Spleen (tissue), 11 donors: ENCODE measurements at regions not wholly inside any gene's neighbourhood (a gene's known extent, or its start where the extent isn't known, plus 50 kb on each side); places are given as distances from the start of the nearest gene placed in this dataset.

Source experiments
- DNase-seq: peaks from one replicate; pipeline ENCODE4 v3.0.0-alpha.2; 2020
- H3K27ac ChIP-seq, 8 donors: fragments of 200-600 bp; sonication (generic) in 7 of 8; 1 replicate in 4 of 8; 2 replicates in 4 of 8; pipeline versions ENCODE4 v1.5.0 to v1.8.0; 2016 to 2021; ENCODE audit warnings: inconsistent platforms in 4 of 8, mild to moderate bottlenecking in 4 of 8, moderate library complexity in 1 of 8
- H3K27me3 ChIP-seq, 7 donors: fragments of 200-600 bp; sonication (generic) in 6 of 7; replicated peaks in 1 of 7; 1 replicate in 4 of 7; 2 replicates in 3 of 7; pipeline versions ENCODE4 v1.5.0 to v1.8.0; 2016 to 2021; ENCODE audit warnings: inconsistent platforms in 3 of 7, mild to moderate bottlenecking in 1 of 7
- H3K36me3 ChIP-seq, 6 donors: fragments of 200-600 bp; sonication (generic) in 5 of 6; 1 replicate in 4 of 6; 2 replicates in 2 of 6; pipeline versions ENCODE4 v1.5.0 to v1.8.0; 2016 to 2021; ENCODE audit warnings: inconsistent platforms in 2 of 6
- H3K4me1 ChIP-seq, 6 donors: fragments of 200-600 bp; sonication (generic) in 5 of 6; 1 replicate in 3 of 6; 2 replicates in 3 of 6; pipeline versions ENCODE4 v1.5.0 to v1.8.0; 2016 to 2021; ENCODE audit warnings: inconsistent platforms in 3 of 6
- H3K4me3 ChIP-seq, 8 donors: fragments of 200-600 bp; sonication (generic) in 7 of 8; 1 replicate in 4 of 8; 2 replicates in 4 of 8; pipeline versions ENCODE4 v1.5.0 to v1.8.0; 2016 to 2021; ENCODE audit warnings: inconsistent platforms in 4 of 8, mild to moderate bottlenecking in 4 of 8, moderate library complexity in 2 of 8
- H3K9me3 ChIP-seq, 8 donors: fragments of 200-600 bp; sonication (generic) in 7 of 8; 1 replicate in 4 of 8; 2 replicates in 4 of 8; pipeline versions ENCODE4 v1.5.0 to v1.8.0; 2016 to 2021; ENCODE audit warnings: inconsistent platforms in 4 of 8
- POLR2A ChIP-seq, 3 donors: fragments of 450-650 bp; IDR thresholded peaks; one replicate each; pipeline ENCODE4 v1.5.1; 2017; ENCODE audit warnings: antibody characterized with exemption in 3 of 3, mild to moderate bottlenecking in 1 of 3
- POLR2AphosphoS5 ChIP-seq, 3 donors: sonication (generic); formaldehyde crosslinking; IDR thresholded peaks; one replicate each; pipeline ENCODE4 v1.5.1; 2017; ENCODE audit warnings: antibody characterized with exemption in 3 of 3
- WGBS, 5 donors: extraction: QIAGEN DNeasy Blood & Tissue Kit in 3 of 5; methylation state at CpG; one replicate each; pipeline versions ENCODE4 v1.1.5 to v1.1.7; 2013 to 2018; 5-methylcytosine and 5-hydroxymethylcytosine counted together
- intact Hi-C: fragments of 100-400 bp; cut with DNase I; formaldehyde crosslinking; loops from one replicate; pipeline ENCODE4 v1.15.0; 2023; ENCODE audit warnings: low total_unique reads
- TF ChIP-seq, protein P1 (sequence below), 11 experiments: fragments of 200-600 bp in 7 of 11; fragments of 450-650 bp in 4 of 11; sonication (generic) in 4 of 11; IDR thresholded peaks in 8 of 11; conservative IDR thresholded peaks in 3 of 11; 1 replicate in 7 of 11; 2 replicates in 4 of 11; pipeline versions ENCODE4 v1.4.0 to v1.8.0; 2016 to 2021; ENCODE audit warnings: antibody characterized with exemption in 11 of 11, inconsistent platforms in 4 of 11, mild to moderate bottlenecking in 1 of 11
- donor health status: healthy with polysubstance abuse.
- donor health status: DM: no; HTN: no; CAD: no; lungs with moderate emphysema.
- donor health status: DM: no; HTN: no; CAD: no.
- donor health status: Bipolar disorder and iron deficiency.
- donor health status: healthy.
- donor health status: DM: no; HTN: no; CAD: no.
- donor health status: DM: yes; HTN: yes; CAD: no.

DNA sequence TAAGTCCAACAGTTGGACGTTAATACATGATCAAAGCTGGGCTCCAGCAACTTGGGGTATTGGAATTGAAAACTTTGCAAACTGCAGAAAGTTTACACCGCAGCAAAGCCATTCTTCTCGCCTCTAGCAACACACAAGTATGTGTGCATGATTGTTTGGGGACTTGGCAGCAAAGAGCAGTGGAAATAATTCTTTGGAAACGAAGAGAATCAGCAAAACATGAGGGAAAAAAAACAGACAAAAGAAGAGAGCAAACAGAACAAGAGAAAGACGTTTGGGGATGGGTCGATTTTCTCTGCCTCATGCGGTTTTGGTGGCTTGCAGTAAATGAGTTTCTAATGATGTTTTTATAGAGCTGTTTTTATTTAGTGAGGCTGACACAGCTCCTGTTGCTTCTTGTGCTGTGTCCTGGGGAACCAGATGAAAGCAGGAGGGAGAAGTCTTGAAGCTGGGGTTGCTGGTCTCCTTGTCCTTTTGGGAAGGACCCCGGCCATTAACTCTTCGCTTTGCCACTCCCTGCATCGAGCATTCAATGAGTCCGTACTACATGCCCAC is 502.9 kb downstream of the GRIN2A start:
- WGBS, 5 donors: 43 to 56% (median 51%) methylated on average over 11 of the region's 11 CpGs
- TF ChIP-seq POLR2AphosphoS5 (IDR thresholded peaks at IDR 0.05) (no peak), POLR2A (IDR thresholded peaks at IDR 0.05) (no peak)
- TF ChIP-seq, protein P1, sequence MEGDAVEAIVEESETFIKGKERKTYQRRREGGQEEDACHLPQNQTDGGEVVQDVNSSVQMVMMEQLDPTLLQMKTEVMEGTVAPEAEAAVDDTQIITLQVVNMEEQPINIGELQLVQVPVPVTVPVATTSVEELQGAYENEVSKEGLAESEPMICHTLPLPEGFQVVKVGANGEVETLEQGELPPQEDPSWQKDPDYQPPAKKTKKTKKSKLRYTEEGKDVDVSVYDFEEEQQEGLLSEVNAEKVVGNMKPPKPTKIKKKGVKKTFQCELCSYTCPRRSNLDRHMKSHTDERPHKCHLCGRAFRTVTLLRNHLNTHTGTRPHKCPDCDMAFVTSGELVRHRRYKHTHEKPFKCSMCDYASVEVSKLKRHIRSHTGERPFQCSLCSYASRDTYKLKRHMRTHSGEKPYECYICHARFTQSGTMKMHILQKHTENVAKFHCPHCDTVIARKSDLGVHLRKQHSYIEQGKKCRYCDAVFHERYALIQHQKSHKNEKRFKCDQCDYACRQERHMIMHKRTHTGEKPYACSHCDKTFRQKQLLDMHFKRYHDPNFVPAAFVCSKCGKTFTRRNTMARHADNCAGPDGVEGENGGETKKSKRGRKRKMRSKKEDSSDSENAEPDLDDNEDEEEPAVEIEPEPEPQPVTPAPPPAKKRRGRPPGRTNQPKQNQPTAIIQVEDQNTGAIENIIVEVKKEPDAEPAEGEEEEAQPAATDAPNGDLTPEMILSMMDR (IDR thresholded peaks at IDR 0.05 in 8 of 11, conservative IDR thresholded peaks at IDR 0.05 in 3 of 11): no peak
- H3K9me3 ChIP-seq: peaks cover 0 to 16% (median 15%) of the 10 kb centered on the region in 8 donors
- peaks cover 0 to 9% (median 0%) of the 10 kb centered on the region in 7 donors for H3K27me3 ChIP-seq
- no peak overlapping the region for H3K4me3 ChIP-seq
- H3K4me1 ChIP-seq: no peaks in the 10 kb centered on the region
- no peak overlapping the region for H3K27ac ChIP-seq
- intact Hi-C loops: no loop called here
- DNase-seq: no peak
- H3K36me3 ChIP-seq: no peaks in the 10 kb centered on the region

DNA sequence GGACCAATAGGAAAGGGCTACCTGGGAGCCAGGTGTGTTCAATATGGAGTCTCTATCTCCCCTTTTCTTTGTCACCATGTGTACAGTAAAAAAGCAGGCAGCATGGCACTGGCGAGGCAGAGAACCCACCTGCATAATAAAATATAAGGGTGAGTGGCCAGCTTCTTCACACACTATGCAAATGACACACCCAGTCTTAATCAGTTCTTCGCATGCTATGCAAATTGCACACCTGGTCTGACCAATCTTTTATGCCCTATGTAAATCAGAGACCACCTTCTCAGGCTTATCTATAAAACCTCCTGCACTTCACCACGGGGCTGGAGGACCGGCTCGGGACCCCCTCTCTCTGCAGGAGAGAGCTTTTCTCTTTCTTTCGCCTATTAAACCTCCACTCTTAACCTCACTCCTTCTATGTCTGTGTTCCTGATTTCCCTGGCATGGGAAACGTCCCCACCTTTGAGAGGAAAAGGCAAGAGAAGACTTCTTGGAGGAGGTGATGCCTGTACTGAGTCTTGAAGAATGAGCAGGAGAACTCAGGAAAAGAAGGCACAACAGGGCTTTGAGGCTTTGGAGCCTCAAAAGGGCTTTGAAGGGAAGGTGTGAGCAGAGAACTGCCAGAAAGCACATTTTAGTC is 502.1 kb downstream of the GRIN2A start:
- no peak for TF ChIP-seq POLR2A (IDR thresholded peaks at IDR 0.05)
- TF ChIP-seq, protein P1 (IDR thresholded peaks at IDR 0.05 in 8 of 11, conservative IDR thresholded peaks at IDR 0.05 in 3 of 11): no peak
- TF ChIP-seq POLR2AphosphoS5 (IDR thresholded peaks at IDR 0.05): no peak
- no peak for DNase-seq
- Histone ChIP-seq H3K27ac (no peak overlapping the region), H3K27me3 (peaks cover 0 to 9% (median 0%) of the 10 kb centered on the region in 7 donors), H3K9me3 (peaks cover 0 to 21% (median 17%) of the 10 kb centered on the region in 8 donors), H3K36me3 (no peaks in the 10 kb centered on the region), H3K4me3 (no peak overlapping the region), H3K4me1 (no peaks in the 10 kb centered on the region)
- 43 to 64% (median 55%) methylated on average over 7 of the region's 7 CpGs for WGBS, 5 donors
- intact Hi-C loops: no loop called here

DNA sequence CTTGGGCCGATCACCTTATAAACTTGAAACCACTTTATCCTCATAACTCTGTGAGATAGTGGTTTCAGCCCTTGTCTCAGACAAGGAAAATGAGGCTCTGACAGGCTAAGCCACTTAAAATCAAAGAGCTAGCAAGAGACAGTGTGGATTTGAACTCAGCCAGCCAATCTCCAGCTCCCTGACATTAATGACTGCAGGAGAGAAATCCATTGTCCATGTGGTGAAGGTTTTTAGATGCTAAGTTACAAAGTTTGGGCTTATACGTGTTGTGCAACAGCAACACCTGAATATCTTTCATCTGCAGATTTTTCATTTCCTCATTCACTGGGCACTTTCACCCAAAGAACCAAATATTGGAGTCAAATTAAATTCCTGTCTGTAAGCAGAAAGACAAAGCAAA is 501.3 kb downstream of the GRIN2A start:
- no peaks in the 10 kb centered on the region for H3K4me1 ChIP-seq
- no peak for DNase-seq
- 67 to 89% (median 75%) methylated on average over 2 of the region's 2 CpGs for WGBS, 5 donors
- intact Hi-C loops: no loop called here
- TF ChIP-seq, protein P1 (IDR thresholded peaks at IDR 0.05 in 8 of 11, conservative IDR thresholded peaks at IDR 0.05 in 3 of 11): no peak
- TF ChIP-seq POLR2A (IDR thresholded peaks at IDR 0.05): no peak
- TF ChIP-seq POLR2AphosphoS5 (IDR thresholded peaks at IDR 0.05): no peak
- H3K9me3 ChIP-seq: peaks cover 0 to 21% (median 17%) of the 10 kb centered on the region in 8 donors
- no peak overlapping the region for H3K27ac ChIP-seq
- no peak overlapping the region for H3K4me3 ChIP-seq
- H3K27me3 ChIP-seq: peaks cover 0 to 9% (median 0%) of the 10 kb centered on the region in 7 donors
- H3K36me3 ChIP-seq: no peaks in the 10 kb centered on the region

DNA sequence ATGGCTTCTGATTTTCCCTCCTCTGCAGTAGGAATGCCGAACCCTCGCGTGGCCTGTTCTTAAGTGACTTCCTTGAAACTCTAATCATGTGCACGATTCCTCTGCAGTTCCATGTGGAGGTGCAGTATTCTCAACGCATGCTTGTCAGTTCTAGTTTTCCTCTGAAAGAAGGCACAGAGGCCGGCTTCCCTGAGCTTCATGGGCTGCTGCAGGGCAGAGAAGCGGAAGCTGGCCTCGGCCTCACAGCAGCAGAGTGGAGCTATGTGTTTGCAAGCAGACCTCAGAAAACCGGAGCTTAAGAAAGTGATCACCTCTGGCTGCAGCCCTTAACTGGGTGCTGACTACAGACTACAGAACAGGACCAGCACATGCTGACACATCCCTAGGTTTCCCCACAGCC is 500.7 kb downstream of the GRIN2A start:
- Histone ChIP-seq H3K36me3 (no peaks in the 10 kb centered on the region), H3K27me3 (peaks cover 0 to 9% (median 0%) of the 10 kb centered on the region in 7 donors), H3K4me1 (no peaks in the 10 kb centered on the region), H3K9me3 (peaks cover 0 to 21% (median 17%) of the 10 kb centered on the region in 8 donors), H3K4me3 (no peak overlapping the region), H3K27ac (no peak overlapping the region)
- DNase-seq: no peak
- WGBS, 5 donors: 65 to 75% (median 68%) methylated on average over 9 of the region's 9 CpGs
- TF ChIP-seq POLR2AphosphoS5 (IDR thresholded peaks at IDR 0.05): no peak
- no peak for TF ChIP-seq POLR2A (IDR thresholded peaks at IDR 0.05)
- TF ChIP-seq, protein P1 (IDR thresholded peaks at IDR 0.05 in 8 of 11, conservative IDR thresholded peaks at IDR 0.05 in 3 of 11): no peak
- intact Hi-C loops: no loop called here
